ENCODE measurements at regions not wholly inside any gene's neighbourhood (a gene's known extent, or its start where the extent isn't known, plus 50 kb on each side); places are given as distances from the start of the nearest gene placed in this dataset.

GRCh38 chr9:127557998-127558546 lies 54.0 kb upstream of the STXBP1 start:
- no peak for ATAC-seq
- DNase-seq (ENCODE audit: low read depth, low spot score): no peak
- peaks cover 2 to 27% of the 10 kb centered on the region in 2 experiments; a peak in 2 of 4 replicates for H3K36me3 ChIP-seq (ENCODE audit: control insufficient read depth in 1 of 2, insufficient read depth in 2 of 2, low read length in 2 of 2)
- no peak for TF ChIP-seq POLR2AphosphoS5 (IDR thresholded peaks at IDR 0.05; ENCODE audit: low read depth, low read length)
- no peaks in the 10 kb centered on the region for H3K9me3 ChIP-seq (ENCODE audit: control insufficient read depth in 1 of 2, insufficient read depth in 1 of 2, low read depth in 1 of 2, low read length in 2 of 2)
- peaks cover 96% of the 10 kb centered on the region for H3K79me2 ChIP-seq (ENCODE audit: insufficient read depth, low read length)
- H4K20me1 ChIP-seq (ENCODE audit: insufficient read depth): no peaks in the 10 kb centered on the region
- peak overlapping the region; percentile 79 for H3K27ac ChIP-seq (ENCODE audit: low read depth, low read length)
- ChIA-PET POLR2A (interaction anchor here (2.2 kb wide), 1 partner anchor 9 kb away, joined by 4 read pairs; no protein-coding TSS in a partner anchor), CTCF (interaction anchor here (1.1 to 1.6 kb wide), 2 partner anchors 27 to 177 kb away, joined by 5 to 6 read pairs; partner anchors contain the start of gene TOR2A), RAD21 (ENCODE audit: low non-redundant PET in 1 of 2, low total read pairs in 2 of 2, uncharacterized antibody in 2 of 2, unreplicated experiment in 2 of 2) (interaction anchor here (0.5 to 1.5 kb wide), 3 partner anchors 21 to 29 kb away, joined by 3 to 4 read pairs (median 3); no protein-coding TSS in a partner anchor)
- peak overlapping the region; percentile 32 for H3K9ac ChIP-seq (ENCODE audit: low read length)
- no peaks in the 10 kb centered on the region for H3K9me2 ChIP-seq (ENCODE audit: insufficient read depth)
- intact Hi-C loops (cut with micrococcal nuclease): no loop called here
- H3K4me3 ChIP-seq (replicated peaks in 1 of 2; ENCODE audit: low read depth in 1 of 2, low read length in 2 of 2): no peak overlapping the region
- peak overlapping the region; percentile 65 for H3K4me2 ChIP-seq (ENCODE audit: low read length)
- no peak overlapping the region for H2AFZ ChIP-seq (ENCODE audit: low read depth, low read length, poor library complexity, severe bottlenecking)
- no TSS peak for BruUV-seq (replicated peaks)
- H3K4me1 ChIP-seq (ENCODE audit: control insufficient read depth in 1 of 2, insufficient read depth in 2 of 2, low read length in 2 of 2): peaks cover 80 to 93% of the 10 kb centered on the region in 2 experiments
- H3K27me3 ChIP-seq (ENCODE audit: insufficient read depth, low read length): no peaks in the 10 kb centered on the region

GRCh38 chr9:127558581-127559246 lies 53.4 kb upstream of the STXBP1 start:
- Histone ChIP-seq H3K9me2 (ENCODE audit: insufficient read depth) (no peaks in the 10 kb centered on the region), H3K9ac (ENCODE audit: low read length) (peak overlapping the region; percentile 32), H2AFZ (ENCODE audit: low read depth, low read length, poor library complexity, severe bottlenecking) (no peak overlapping the region), H3K27ac (ENCODE audit: low read depth, low read length) (peak overlapping the region; percentile 79; the same call in 1 of the 2 replicates), H3K4me2 (ENCODE audit: low read length) (peak overlapping the region; percentile 65), H3K27me3 (ENCODE audit: insufficient read depth, low read length) (no peaks in the 10 kb centered on the region), H3K4me3 (replicated peaks in 1 of 2; ENCODE audit: low read depth in 1 of 2, low read length in 2 of 2) (no peak overlapping the region), H3K36me3 (ENCODE audit: control insufficient read depth in 1 of 2, insufficient read depth in 2 of 2, low read length in 2 of 2) (peaks cover 2 to 27% of the 10 kb centered on the region in 2 experiments; a peak in 2 of 4 replicates), H4K20me1 (ENCODE audit: insufficient read depth) (no peaks in the 10 kb centered on the region), H3K79me2 (ENCODE audit: insufficient read depth, low read length) (peaks cover 96% of the 10 kb centered on the region), H3K4me1 (ENCODE audit: control insufficient read depth in 1 of 2, insufficient read depth in 2 of 2, low read length in 2 of 2) (peaks cover 86 to 99% of the 10 kb centered on the region in 2 experiments), H3K9me3 (ENCODE audit: control insufficient read depth in 1 of 2, insufficient read depth in 1 of 2, low read depth in 1 of 2, low read length in 2 of 2) (no peaks in the 10 kb centered on the region)
- ChIA-PET CTCF (interaction anchor here (1.6 kb wide), 1 partner anchor 26 kb away, joined by 6 read pairs; no protein-coding TSS in a partner anchor), POLR2A (interaction anchor here (2.2 kb wide), 1 partner anchor 8 kb away, joined by 4 read pairs; no protein-coding TSS in a partner anchor), RAD21 (ENCODE audit: low non-redundant PET in 1 of 2, low total read pairs in 2 of 2, uncharacterized antibody in 2 of 2, unreplicated experiment in 2 of 2) (interaction anchor here (0.9 to 1.5 kb wide), 3 partner anchors 20 to 27 kb away, joined by 3 to 5 read pairs (median 3); no protein-coding TSS in a partner anchor)
- no peak for DNase-seq (ENCODE audit: low read depth, low spot score)
- intact Hi-C loops (cut with micrococcal nuclease): no loop called here
- no TSS peak for BruUV-seq (replicated peaks)
- ATAC-seq: no peak
- no peak for TF ChIP-seq POLR2AphosphoS5 (IDR thresholded peaks at IDR 0.05; ENCODE audit: low read depth, low read length)
- no peak for TF ChIP-seq EGR1 (IDR thresholded peaks at IDR 0.05; ENCODE audit: low read depth)
- no peak for TF ChIP-seq ELF1 (IDR thresholded peaks at IDR 0.05; ENCODE audit: borderline replicate concordance, low read depth)
- TF ChIP-seq RAD21 (IDR thresholded peaks at IDR 0.05; ENCODE audit: low read depth): no peak
- no peak for TF ChIP-seq ATF3 (IDR thresholded peaks at IDR 0.05)
- no peak for TF ChIP-seq CTCF (IDR thresholded peaks at IDR 0.05 in 2 of 3, conservative IDR thresholded peaks at IDR 0.05 in 1 of 3; ENCODE audit: borderline replicate concordance in 1 of 3, insufficient read depth in 1 of 3, low read depth in 2 of 3, low read length in 2 of 3)
- TF ChIP-seq CEBPB (IDR thresholded peaks at IDR 0.05; ENCODE audit: low read depth): no peak
- no peak for TF ChIP-seq JUND (IDR thresholded peaks at IDR 0.05)
- TF ChIP-seq FOSL1 (IDR thresholded peaks at IDR 0.05; ENCODE audit: low read depth): no peak
- TF ChIP-seq REST (IDR thresholded peaks at IDR 0.05; ENCODE audit: low read depth): no peak
- TF ChIP-seq ZNF274 (IDR thresholded peaks at IDR 0.05; ENCODE audit: low read depth, low read length): no peak
